ENCODE measurements at regions not wholly inside any gene's neighbourhood (a gene's known extent, or its start where the extent isn't known, plus 50 kb on each side); places are given as distances from the start of the nearest gene placed in this dataset.

GRCh38 chr10:90989378-90989777 is 68.5 kb upstream of the ANKRD1 start:
- TF ChIP-seq POLR2A (IDR thresholded peaks at IDR 0.05) (no peak), EP300 (IDR thresholded peaks at IDR 0.05) (no peak), CTCF (IDR thresholded peaks at IDR 0.05) (no peak)
